ENCODE measurements at regions not wholly inside any gene's neighbourhood (a gene's known extent, or its start where the extent isn't known, plus 50 kb on each side); places are given as distances from the start of the nearest gene placed in this dataset.

DNA sequence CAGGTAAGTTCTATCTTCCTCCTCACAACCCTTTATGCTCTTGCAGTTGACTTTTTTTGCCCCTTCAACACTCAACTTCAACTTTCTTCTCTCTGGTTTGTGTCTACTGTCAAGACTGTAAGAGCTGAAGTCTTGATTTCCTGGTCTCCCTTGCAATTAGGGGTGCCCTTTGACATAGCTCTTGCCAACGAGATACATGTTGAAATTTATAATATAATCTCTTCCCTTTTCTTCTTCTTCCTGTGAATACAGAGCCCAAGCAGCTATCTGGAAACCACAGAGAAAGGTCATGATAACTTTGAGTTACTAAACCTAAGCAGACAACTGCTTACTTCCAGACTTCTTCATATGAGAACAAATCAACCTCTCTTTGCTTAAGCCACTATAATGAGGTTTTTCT lies 163.5 kb downstream of the MC4R start:
- TF ChIP-seq POLR2AphosphoS5 (IDR thresholded peaks at IDR 0.05), result no peak
- TF ChIP-seq, protein P1, sequence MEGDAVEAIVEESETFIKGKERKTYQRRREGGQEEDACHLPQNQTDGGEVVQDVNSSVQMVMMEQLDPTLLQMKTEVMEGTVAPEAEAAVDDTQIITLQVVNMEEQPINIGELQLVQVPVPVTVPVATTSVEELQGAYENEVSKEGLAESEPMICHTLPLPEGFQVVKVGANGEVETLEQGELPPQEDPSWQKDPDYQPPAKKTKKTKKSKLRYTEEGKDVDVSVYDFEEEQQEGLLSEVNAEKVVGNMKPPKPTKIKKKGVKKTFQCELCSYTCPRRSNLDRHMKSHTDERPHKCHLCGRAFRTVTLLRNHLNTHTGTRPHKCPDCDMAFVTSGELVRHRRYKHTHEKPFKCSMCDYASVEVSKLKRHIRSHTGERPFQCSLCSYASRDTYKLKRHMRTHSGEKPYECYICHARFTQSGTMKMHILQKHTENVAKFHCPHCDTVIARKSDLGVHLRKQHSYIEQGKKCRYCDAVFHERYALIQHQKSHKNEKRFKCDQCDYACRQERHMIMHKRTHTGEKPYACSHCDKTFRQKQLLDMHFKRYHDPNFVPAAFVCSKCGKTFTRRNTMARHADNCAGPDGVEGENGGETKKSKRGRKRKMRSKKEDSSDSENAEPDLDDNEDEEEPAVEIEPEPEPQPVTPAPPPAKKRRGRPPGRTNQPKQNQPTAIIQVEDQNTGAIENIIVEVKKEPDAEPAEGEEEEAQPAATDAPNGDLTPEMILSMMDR (IDR thresholded peaks at IDR 0.05), result no peak
- TF ChIP-seq POLR2A (IDR thresholded peaks at IDR 0.05), result no peak

Measured in breast epithelium (tissue), 3 donors.